ENCODE measurements at regions not wholly inside any gene's neighbourhood (a gene's known extent, or its start where the extent isn't known, plus 50 kb on each side); places are given as distances from the start of the nearest gene placed in this dataset.

DNA sequence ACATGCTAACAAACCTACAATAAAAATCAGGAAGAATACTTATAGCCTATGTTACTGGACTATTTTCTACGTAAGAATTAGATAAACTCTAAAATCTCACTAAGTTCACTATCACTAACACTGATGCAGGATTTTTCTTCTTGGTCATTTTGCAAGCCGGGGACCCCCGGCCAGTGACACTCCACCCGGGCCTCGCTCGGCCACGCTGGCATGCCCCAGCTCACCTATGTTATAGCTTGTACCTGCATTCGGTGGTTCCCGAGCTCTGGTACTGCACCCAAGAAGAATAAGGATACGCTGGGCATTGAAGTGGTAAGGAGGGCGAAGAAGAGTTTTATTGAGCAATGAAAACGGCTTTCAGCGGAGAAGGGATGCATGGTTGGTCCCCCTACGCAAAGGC lies 245.3 kb upstream of the NBEA start:
- TF ChIP-seq, protein P1, sequence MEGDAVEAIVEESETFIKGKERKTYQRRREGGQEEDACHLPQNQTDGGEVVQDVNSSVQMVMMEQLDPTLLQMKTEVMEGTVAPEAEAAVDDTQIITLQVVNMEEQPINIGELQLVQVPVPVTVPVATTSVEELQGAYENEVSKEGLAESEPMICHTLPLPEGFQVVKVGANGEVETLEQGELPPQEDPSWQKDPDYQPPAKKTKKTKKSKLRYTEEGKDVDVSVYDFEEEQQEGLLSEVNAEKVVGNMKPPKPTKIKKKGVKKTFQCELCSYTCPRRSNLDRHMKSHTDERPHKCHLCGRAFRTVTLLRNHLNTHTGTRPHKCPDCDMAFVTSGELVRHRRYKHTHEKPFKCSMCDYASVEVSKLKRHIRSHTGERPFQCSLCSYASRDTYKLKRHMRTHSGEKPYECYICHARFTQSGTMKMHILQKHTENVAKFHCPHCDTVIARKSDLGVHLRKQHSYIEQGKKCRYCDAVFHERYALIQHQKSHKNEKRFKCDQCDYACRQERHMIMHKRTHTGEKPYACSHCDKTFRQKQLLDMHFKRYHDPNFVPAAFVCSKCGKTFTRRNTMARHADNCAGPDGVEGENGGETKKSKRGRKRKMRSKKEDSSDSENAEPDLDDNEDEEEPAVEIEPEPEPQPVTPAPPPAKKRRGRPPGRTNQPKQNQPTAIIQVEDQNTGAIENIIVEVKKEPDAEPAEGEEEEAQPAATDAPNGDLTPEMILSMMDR (conservative IDR thresholded peaks at IDR 0.05; ENCODE audit: low read length) = no peak
- no peak for TF ChIP-seq EZH2phosphoT487 (IDR thresholded peaks at IDR 0.05; ENCODE audit: borderline replicate concordance)
